PC-3 (cell line): ENCODE measurements at regions not wholly inside any gene's neighbourhood (a gene's known extent, or its start where the extent isn't known, plus 50 kb on each side); places are given as distances from the start of the nearest gene placed in this dataset.

Source experiments
- ATAC-seq: fragments of 200-7000 bp; cut with Tn5 transposase; 2 replicates; pipeline ENCODE4 v1.9.1; 2020; ENCODE audit warnings: mild to moderate bottlenecking, moderate library complexity
- BruUV-seq: library from RNA; stranded (reverse); fragments of 400-500 nt; replicated peaks from 2 replicates; lab custom pipeline; 2021; lab: Mats Ljungman, UMichigan
- CTCF ChIA-PET: fragments of 300-600 bp; sonication (Branson Sonifier 250); formaldehyde crosslinking; loops from one replicate; lab custom pipeline; 2022; ENCODE audit warnings: antibody characterized with exemption; lab: Charles Lee
- POLR2A ChIA-PET: fragments of 300-600 bp; sonication (Branson Sonifier 250); formaldehyde crosslinking; loops from one replicate; lab custom pipeline; 2022; ENCODE audit warnings: antibody characterized with exemption; ENCODE audit not compliant: unreplicated experiment; lab: Charles Lee
- DNase-seq: peaks from one replicate; pipeline ENCODE4 v3.0.0-alpha.2; 2015
- H2AFZ ChIP-seq: fragments of 300-600 bp; sonication (generic); 2 replicates; pipeline ENCODE4 v1.6.0; 2016; ENCODE audit warnings: antibody characterized with exemption, low read length
- H3F3A ChIP-seq: fragments of 300-600 bp; sonication (generic); one replicate; pipeline ENCODE4 v1.6.0; 2017; ENCODE audit warnings: antibody characterized with exemption, low read length, control low read depth, mild to moderate bottlenecking; ENCODE audit not compliant: unreplicated experiment
- H3K27ac ChIP-seq: fragments of 300-600 bp; sonication (generic); 2 replicates; pipeline ENCODE4 v1.5.1; 2016; ENCODE audit warnings: mild to moderate bottlenecking, low read length
- H3K27me3 ChIP-seq: fragments of 300-600 bp; sonication (generic); 2 replicates; pipeline ENCODE4 v1.6.1; 2016; ENCODE audit warnings: low read length, mixed read lengths
- H3K36me3 ChIP-seq: fragments of 300-600 bp; sonication (generic); 2 replicates; pipeline ENCODE4 v1.6.1; 2016; ENCODE audit warnings: low read depth, mixed run types, low read length, mixed read lengths
- H3K4me1 ChIP-seq: fragments of 300-600 bp; sonication (generic); 2 replicates; pipeline ENCODE4 v1.5.1; 2016; ENCODE audit warnings: low read length; ENCODE audit not compliant: insufficient read depth
- H3K4me2 ChIP-seq: fragments of 300-600 bp; sonication (generic); 2 replicates; pipeline ENCODE4 v1.6.0; 2016; ENCODE audit warnings: low read length
- H3K4me3 ChIP-seq: fragments of 300-600 bp; sonication (generic); 2 replicates; pipeline ENCODE4 v1.5.1; 2016; ENCODE audit warnings: mild to moderate bottlenecking, low read length, mixed read lengths
- H3K79me2 ChIP-seq: fragments of 300-600 bp; sonication (generic); 2 replicates; pipeline ENCODE4 v1.6.1; 2017; ENCODE audit warnings: low read length, mixed read lengths
- H3K9ac ChIP-seq: fragments of 300-600 bp; sonication (generic); 2 replicates; pipeline ENCODE4 v1.6.0; 2016; ENCODE audit warnings: mild to moderate bottlenecking, low read length
- H3K9me2 ChIP-seq: fragments of 300-600 bp; sonication (generic); replicated peaks from 2 replicates; pipeline ENCODE4 v1.6.1; 2016; ENCODE audit warnings: mixed run types, low read length, mixed read lengths
- H3K9me3 ChIP-seq: fragments of 300-600 bp; sonication (generic); 2 replicates; pipeline ENCODE4 v1.6.1; 2016; ENCODE audit warnings: low read length, mixed read lengths
- H4K20me1 ChIP-seq: fragments of 300-600 bp; sonication (generic); 2 replicates; pipeline ENCODE4 v1.6.1; 2016; ENCODE audit warnings: low read length, mixed read lengths
- CTCF ChIP-seq: fragments of 300-600 bp; sonication (generic); conservative IDR thresholded peaks from 2 replicates; pipeline ENCODE4 v1.5.1; 2017; ENCODE audit warnings: antibody characterized with exemption, low read depth, mild to moderate bottlenecking, low read length
- EZH2 ChIP-seq: fragments of 300-600 bp; sonication (generic); IDR thresholded peaks from one replicate; pipeline ENCODE4 v1.6.1; 2017; ENCODE audit warnings: antibody characterized with exemption, mild to moderate bottlenecking, low read length; ENCODE audit not compliant: unreplicated experiment
- EZH2phosphoT487 ChIP-seq: fragments of 300-600 bp; sonication (generic); IDR thresholded peaks from 2 replicates; pipeline ENCODE4 v1.6.1; 2018; ENCODE audit warnings: mild to moderate bottlenecking, antibody characterized with exemption, low read length, borderline replicate concordance
- intact Hi-C: fragments of 100-400 bp; cut with micrococcal nuclease; formaldehyde crosslinking; loops from 2 replicates; pipeline ENCODE4 v1.9.0; 2023

GRCh38 chr14:95420060-95420459 lies 96.4 kb downstream of the SYNE3 start:
- H2AFZ ChIP-seq: no peak overlapping the region
- no peaks in the 10 kb centered on the region for H3K79me2 ChIP-seq
- no peak for ATAC-seq
- DNase-seq: no peak
- intact Hi-C loops: loop anchor here (10.0 kb wide), 1 partner anchor 355 kb away; no protein-coding TSS in a partner anchor
- TF ChIP-seq EZH2: no peak
- no peak for TF ChIP-seq EZH2phosphoT487
- TF ChIP-seq CTCF: no peak
- no peaks in the 10 kb centered on the region for H3K9me2 ChIP-seq
- ChIA-PET POLR2A (no interaction called here), CTCF (no interaction called here)
- no TSS peak for BruUV-seq
- no peak overlapping the region for H3K4me2 ChIP-seq
- H4K20me1 ChIP-seq: no peaks in the 10 kb centered on the region
- no peaks in the 10 kb centered on the region for H3K27me3 ChIP-seq
- no peak overlapping the region for H3K4me3 ChIP-seq
- H3K36me3 ChIP-seq: no peaks in the 10 kb centered on the region
- no peaks in the 10 kb centered on the region for H3F3A ChIP-seq
- H3K27ac ChIP-seq: no peak overlapping the region
- H3K9ac ChIP-seq: no peak overlapping the region
- no peaks in the 10 kb centered on the region for H3K4me1 ChIP-seq
- no peaks in the 10 kb centered on the region for H3K9me3 ChIP-seq

- Histone ChIP-seq H3K4me1 (no peaks in the 10 kb centered on the region), H3F3A (no peaks in the 10 kb centered on the region), H3K9ac (no peak overlapping the region), H3K9me2 (no peaks in the 10 kb centered on the region), H3K9me3 (no peaks in the 10 kb centered on the region), H3K36me3 (no peaks in the 10 kb centered on the region), H3K4me2 (no peak overlapping the region), H4K20me1 (no peaks in the 10 kb centered on the region), H3K27ac (no peak overlapping the region), H2AFZ (no peak overlapping the region), H3K79me2 (no peaks in the 10 kb centered on the region), H3K27me3 (no peaks in the 10 kb centered on the region), H3K4me3 (no peak overlapping the region)
- intact Hi-C loops: no loop called here
- BruUV-seq: no TSS peak
- DNase-seq (no peak), ATAC-seq (no peak)
- no peak for TF ChIP-seq EZH2phosphoT487
- no peak for TF ChIP-seq CTCF
- no peak for TF ChIP-seq EZH2
- CTCF ChIA-PET: no interaction called here
- POLR2A ChIA-PET: no interaction called here
Observed at GRCh38 chr14:95419569-95419968, 96.9 kb downstream of the SYNE3 start.

GRCh38 chr14:95418858-95419257 lies 97.6 kb downstream of the SYNE3 start:
- Histone ChIP-seq H3K27ac (no peak overlapping the region), H3K9ac (no peak overlapping the region), H3F3A (no peaks in the 10 kb centered on the region), H3K4me1 (no peaks in the 10 kb centered on the region), H3K9me2 (no peaks in the 10 kb centered on the region), H4K20me1 (no peaks in the 10 kb centered on the region), H2AFZ (no peak overlapping the region), H3K4me3 (no peak overlapping the region), H3K79me2 (no peaks in the 10 kb centered on the region), H3K9me3 (no peaks in the 10 kb centered on the region), H3K4me2 (no peak overlapping the region), H3K27me3 (no peaks in the 10 kb centered on the region), H3K36me3 (no peaks in the 10 kb centered on the region)
- ATAC-seq (no peak), DNase-seq (no peak)
- no TSS peak for BruUV-seq
- ChIA-PET POLR2A (no interaction called here), CTCF (no interaction called here)
- intact Hi-C loops: no loop called here
- TF ChIP-seq EZH2phosphoT487: no peak
- TF ChIP-seq CTCF: no peak
- no peak for TF ChIP-seq EZH2
